ENCODE measurements at regions not wholly inside any gene's neighbourhood (a gene's known extent, or its start where the extent isn't known, plus 50 kb on each side); places are given as distances from the start of the nearest gene placed in this dataset.
A peak's percentile ranks its signal among the peaks of the same experiment; 100 is the strongest.

- intact Hi-C loops (cut with DNase I): no loop called here
- no peak for DNase-seq
These were observed 592.9 kb downstream of the FSCB start for GRCh38 chr14:43914041-43914693.

- intact Hi-C loops (cut with DNase I): no loop called here
- no peak for DNase-seq
These were observed 603.9 kb downstream of the FSCB start for GRCh38 chr14:43903209-43903608.

- DNase-seq: no peak
- intact Hi-C loops (cut with DNase I): no loop called here
These were observed 605.0 kb downstream of the FSCB start for GRCh38 chr14:43901911-43902673.

DNA sequence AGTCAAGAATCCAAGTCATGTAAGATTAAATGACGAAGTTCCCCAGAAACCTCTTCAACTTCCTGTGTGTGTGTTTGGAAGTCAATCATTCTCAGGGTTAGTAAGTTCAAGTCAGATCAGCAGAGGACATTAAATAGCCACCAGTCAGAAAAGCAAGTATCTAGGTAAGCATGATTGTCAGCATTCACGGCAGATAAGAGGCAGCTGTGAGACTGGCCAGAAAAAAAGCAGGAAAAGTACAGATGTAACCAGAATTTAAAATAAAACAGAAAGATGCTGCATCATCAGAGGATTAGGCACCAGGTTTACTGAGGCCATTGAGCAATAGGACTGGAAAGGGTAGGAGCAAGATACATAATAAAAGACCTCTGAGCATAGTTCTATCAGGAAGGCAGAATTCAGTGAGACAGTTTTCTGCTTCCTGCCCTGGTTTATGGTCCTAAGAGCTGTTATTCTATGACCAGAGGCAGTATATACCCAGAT lies 606.9 kb downstream of the FSCB start:
- no peak for DNase-seq
- intact Hi-C loops (cut with DNase I): no loop called here

- intact Hi-C loops (cut with DNase I): no loop called here
- no peak for DNase-seq
These were observed 608.4 kb downstream of the FSCB start for GRCh38 chr14:43898687-43899086.

DNA sequence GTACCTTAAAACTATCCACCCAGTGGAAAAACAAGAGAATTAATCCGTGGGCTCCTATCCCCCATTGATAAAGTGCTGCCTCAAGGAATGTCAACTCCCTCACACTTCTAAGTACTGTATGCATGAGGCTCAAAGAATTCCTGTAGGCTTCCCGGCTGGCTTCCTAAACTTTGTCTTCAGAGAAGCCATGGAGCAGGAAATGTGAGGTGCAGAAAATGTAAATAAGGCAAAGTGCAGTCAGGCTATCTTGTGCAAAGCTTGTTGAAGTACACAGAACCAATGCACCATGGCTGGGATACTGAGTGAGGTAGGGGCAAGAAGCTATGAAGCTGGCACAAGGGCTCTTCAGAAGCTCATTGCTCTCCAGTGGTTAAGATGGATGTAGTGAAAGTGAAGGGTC lies 611.0 kb downstream of the FSCB start:
- DNase-seq: no peak
- intact Hi-C loops (cut with DNase I): no loop called here

DNA sequence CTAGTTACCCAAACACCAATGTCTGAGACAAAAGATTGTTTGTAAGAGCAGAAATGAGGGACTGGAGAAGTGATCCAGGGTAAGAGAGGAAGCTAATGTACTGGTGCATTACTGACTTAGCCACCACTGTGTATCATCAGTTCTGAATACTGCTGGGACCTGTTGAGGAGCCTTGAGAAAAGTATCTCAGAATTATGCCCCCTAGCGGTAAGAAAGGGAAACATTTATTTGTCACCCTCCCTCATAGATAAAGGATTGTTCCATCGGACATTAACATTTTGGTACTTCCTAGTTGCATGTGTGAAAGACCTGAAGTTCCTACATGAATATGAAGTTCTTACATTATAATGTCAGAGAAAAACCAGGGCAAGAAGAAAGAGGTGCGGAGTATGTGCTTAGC lies 612.5 kb downstream of the FSCB start:
- DNase-seq: no peak
- intact Hi-C loops (cut with DNase I): no loop called here

- intact Hi-C loops (cut with DNase I): no loop called here
These were observed 619.6 kb downstream of the FSCB start for GRCh38 chr14:43887523-43887922.

DNA sequence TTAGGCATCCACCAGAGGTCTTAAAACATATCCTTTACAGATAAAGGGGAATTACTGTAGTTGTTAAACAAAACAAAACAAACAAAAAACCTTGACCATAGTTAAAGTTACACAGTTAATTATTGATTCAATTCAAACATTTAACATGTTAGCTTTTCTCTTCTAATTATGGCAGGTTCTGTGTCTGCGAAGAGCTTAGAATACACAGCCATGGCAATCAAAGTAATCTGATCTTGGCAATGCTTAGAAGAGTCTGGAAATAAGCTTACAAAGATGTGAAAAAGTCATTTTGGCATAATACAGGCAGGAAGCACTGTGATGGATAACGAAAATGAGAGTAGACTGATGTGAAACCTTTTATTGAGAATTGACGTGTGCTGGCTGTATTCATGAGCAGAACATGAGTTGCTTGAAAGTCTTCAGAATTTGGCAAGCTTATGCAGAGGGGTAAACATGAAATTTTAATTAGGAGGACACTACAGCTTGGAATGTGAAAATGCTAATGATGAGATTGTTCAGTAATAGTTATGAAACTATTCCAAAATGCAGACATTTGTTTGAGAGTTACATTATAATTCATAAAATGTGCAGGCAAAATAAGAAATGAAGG lies 629.6 kb downstream of the FSCB start:
- DNase-seq: no peak
- intact Hi-C loops (cut with DNase I): no loop called here

More at GRCh38 chr14:43887523-43887922, 619.6 kb downstream of the FSCB start:
- DNase-seq: no peak

- DNase-seq: no peak
- intact Hi-C loops (cut with DNase I): no loop called here
These were observed 634.1 kb downstream of the FSCB start for GRCh38 chr14:43872752-43873655.

DNA sequence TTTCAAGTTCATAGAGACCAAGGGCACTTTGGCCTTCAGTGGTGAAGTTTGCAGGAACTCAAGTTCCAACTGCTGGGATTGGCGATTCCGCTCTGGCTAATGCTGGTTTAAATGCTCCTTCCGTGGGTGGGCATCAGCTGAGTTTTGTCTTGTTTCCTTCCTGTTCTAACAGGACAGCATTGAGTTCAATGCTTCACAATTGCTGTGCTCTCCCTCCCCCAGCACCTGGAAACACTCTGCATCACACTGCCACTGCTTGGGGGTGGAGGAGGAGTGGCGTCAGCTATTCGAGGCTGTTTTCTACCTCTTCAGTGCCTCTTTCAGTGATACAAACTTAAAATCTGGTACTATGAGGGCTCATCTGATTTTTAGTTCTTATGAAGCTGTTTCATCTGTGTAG lies 634.9 kb downstream of the FSCB start:
- DNase-seq: peak in 13 of 42 donors; percentile 4 to 53 (median 16)
- intact Hi-C loops (cut with DNase I): no loop called here

- no peak for DNase-seq
- intact Hi-C loops (cut with DNase I): no loop called here
These were observed 648.1 kb downstream of the FSCB start for GRCh38 chr14:43858981-43859380.

DNA sequence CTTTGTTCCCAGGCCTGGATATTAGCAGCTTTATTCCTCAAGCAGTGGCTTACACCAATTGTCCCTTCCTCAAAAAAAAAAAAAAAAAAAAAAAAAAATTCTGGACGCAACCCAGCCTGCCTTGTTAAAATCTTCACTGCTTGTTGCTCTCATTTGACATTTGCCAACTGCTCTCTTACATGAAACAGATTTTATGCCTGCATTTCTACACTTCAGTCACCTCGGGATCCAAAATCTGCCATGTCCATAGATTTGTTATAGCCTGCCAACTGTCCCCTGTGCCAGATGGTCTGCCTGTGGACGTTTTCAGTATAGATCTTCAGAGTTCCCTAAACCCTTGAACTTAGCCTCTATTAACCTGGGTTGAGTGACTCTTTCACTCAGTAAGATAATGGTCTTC lies 651.5 kb downstream of the FSCB start:
- intact Hi-C loops (cut with DNase I): no loop called here
- DNase-seq: no peak

DNA sequence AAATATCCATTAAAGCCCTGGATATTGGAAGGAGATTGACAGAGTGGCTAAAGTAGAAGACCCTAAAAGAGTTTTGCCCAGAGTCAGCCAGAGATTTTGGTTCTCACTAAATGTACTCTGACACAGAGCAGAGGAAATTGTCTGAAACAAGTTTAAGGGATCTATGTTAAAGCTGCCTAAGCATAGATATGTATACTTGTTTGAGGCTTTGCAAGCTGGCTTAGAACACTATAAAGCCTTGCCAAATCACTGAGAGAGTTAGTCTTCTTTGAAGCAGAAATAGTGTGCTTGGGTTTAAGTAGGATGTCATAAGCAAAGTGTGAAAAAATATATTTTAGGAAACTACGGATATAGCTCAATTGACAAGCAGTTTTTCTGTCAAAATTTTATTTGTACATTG lies 653.5 kb downstream of the FSCB start:
- DNase-seq: no peak
- intact Hi-C loops (cut with DNase I): no loop called here

GRCh38 chr14:43803076-43803689 lies 703.9 kb downstream of the FSCB start:
- intact Hi-C loops (cut with DNase I): no loop called here

DNA sequence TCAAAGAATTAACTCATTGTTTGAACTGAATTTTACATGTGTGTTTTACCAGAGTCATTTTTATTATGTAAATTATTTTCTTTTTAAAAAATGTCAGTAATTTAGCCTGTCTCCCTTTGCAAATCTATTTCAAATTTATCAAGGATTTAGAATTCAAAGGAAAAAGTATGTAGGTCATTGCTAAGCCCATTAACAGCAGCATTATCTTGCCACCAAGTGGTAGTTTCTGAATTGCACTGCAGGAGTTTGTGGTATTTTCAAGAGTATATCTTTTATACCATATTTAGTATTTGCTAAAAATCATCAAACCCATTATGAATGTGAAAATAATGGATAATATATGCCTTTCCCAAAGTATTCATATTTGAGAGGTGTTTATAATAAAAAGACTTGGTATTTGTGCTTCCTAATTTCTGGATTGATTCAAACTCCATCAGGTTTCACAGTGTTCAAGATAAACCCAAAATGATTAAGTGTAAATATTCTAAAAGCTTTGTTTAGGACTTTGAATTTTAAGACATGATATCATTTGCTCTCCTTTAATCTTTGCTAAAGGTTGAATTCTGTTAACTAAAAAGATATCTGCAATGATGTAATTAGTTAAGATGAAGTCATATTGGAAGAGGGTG lies 711.4 kb downstream of the FSCB start:
- DNase-seq: peak in 7 of 42 donors; percentile 6 to 45 (median 16)
- intact Hi-C loops (cut with DNase I): no loop called here

More at GRCh38 chr14:43803076-43803689, 703.9 kb downstream of the FSCB start:
- no peak for DNase-seq

DNA sequence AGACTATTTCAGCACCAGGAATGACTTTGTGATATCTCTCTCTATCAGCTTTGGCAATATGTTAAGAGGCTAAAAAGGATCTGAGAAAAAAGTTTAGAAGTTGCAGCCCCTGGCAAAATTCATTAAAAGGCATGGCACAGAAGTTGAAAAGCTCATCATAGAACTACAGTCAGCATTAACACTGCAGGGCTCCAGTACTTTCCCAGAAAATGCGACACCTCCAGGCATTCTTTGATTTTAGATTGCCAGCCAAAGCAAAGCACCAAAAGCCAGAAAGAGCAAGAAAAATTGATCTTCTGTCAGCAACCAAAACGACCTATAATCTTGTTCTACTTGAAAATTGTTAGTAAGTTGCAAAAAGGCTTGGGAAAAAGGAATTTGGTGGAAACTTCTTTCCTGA lies 713.5 kb downstream of the FSCB start:
- intact Hi-C loops (cut with DNase I): no loop called here
- DNase-seq: no peak

DNA sequence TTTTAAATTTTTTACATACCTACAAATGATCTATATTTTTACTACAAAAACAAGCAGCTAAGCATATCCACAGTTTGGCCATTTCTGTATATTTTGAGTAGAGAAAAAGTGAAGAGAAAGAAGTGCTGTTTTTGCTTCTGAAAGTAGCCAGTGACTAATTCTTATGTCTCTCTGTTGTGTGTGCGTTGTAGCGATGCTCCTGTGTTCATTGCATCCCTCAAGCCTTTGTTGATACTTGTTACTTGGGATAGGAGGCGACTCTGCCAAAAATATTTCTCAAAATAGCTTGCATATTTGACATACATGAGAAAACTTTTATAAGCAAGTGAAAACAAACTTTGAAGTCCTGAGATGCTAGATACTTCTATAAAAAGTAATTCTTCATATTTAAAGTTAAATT lies 714.1 kb downstream of the FSCB start:
- DNase-seq: no peak
- intact Hi-C loops (cut with DNase I): no loop called here

All from head of caudate nucleus (tissue), 42 donors.